HG03108 (cell line): ENCODE measurements at regions not wholly inside any gene's neighbourhood (a gene's known extent, or its start where the extent isn't known, plus 50 kb on each side); places are given as distances from the start of the nearest gene placed in this dataset.
"Not testable (repeated sequence)": the region's sequence is repeated elsewhere in the genome, so short reads cannot be mapped to it uniquely, and the experiment has no call there.

Experiments used
- ATAC-seq: cut with Tn5 transposase; IDR thresholded peaks from one replicate; pipeline ENCODE4 v1.9.1; 2021; ENCODE audit warnings: moderate library complexity; ENCODE audit not compliant: unreplicated experiment

DNA sequence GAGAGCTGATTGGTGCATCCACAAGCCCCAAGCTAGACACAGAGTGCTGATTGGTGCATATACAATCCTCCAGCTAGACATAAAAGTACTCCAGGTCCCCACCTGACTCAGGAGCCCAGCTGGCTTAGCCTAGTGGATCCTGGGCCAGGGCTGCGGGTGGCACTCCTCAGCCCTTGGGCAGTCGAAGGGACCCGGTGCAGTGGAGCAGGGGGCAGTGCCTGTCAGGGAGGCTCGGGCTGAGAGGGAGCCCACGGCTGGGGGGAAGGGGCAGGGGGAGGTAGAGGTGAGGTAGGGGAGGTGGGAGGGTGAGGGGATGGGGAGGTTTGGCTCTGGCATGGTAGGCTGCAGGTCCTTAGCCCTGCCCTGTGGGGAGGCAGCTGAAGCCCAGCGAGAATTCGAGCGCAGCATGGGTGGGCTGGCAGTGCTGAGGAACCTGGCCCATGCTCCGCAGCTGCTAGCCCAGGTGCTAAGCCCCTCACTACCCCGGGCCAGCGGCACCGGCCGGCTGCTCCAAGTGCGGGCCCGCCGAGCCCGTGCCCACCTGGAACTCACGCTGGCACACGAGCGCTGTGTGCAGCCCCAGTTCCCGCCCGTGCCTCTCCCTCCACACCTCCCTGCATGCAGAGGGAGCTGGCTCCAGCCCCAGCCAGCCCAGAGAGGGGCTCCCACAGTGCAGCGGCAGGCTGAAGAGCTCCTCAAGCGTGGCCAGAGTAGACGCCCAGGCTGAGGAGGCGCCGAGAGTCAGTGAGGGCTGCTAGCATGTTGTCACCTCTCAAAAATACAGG lies 742.8 kb downstream of the FAM181B start:
- ATAC-seq = no peak

DNA sequence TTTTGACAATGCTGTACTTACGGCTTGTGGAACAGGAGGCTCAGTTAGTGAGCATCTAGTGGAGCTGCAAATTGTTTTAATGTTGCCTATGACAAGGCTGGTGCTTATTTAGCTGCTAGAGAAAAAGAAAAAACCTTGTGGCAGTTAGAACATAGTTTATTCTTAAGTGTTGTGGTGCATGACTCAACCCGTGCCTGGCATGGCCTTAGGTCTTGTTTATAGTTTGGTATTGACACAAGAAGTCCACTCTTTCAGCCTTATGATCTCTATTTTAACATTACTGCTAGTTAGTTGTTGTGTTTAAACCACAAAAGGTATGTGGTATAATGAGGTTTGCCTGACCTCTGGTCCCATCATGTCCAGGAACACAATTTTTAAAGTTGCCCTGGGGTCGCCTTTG lies 744.6 kb downstream of the FAM181B start:
- no peak for ATAC-seq

DNA sequence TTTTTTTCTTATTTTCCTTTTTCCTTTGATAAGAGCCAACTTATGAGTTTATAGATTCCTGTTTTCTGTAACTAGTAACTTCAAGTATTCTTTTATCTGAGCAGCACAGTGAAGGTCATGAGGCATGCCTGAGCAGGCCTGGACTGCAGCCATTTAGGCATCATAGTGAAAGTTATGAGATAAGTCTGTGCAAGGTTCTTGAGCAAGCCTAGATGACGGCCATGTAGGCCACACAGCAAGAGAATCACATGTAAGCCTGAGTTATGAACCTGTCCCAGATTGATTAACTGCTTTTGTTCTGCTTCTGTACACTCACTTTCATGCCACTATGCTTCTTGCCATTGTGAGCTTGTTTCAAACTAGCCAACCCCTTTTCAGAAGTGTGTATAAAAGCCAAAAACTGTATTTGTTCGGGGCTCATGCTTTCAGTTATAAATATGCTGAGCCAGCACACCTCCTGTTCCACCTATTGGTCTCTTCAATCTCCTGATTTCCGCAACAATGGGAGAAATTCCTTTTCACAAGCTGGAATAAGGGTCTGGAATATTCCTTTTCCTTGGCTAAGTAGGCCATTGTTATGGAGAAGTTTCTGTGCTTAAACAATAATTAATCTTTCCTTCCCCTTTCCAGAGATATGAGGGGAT lies 745.7 kb downstream of the FAM181B start:
- peak; percentile 78 for ATAC-seq

GRCh38 chr11:81986556-81987161 lies 747.0 kb downstream of the FAM181B start:
- no peak for ATAC-seq

DNA sequence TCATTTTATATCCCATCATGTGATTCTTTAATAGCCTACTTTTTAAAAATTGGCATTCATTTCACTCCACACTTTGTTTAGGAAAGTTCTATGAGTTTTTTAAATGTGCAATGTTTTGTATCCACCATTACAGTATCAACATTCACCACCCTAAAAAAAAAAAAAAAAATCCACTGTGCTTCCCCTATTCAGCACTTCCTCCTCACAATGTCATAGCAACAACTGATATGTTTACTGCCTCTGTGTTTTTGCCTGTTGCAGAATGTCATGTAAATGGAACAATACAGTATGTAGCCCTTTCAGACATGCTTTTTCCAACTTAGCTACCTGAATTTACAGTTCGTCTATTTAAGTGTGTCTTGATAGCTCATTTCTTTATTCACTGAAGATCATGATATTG lies 754.2 kb downstream of the FAM181B start:
- no peak for ATAC-seq

DNA sequence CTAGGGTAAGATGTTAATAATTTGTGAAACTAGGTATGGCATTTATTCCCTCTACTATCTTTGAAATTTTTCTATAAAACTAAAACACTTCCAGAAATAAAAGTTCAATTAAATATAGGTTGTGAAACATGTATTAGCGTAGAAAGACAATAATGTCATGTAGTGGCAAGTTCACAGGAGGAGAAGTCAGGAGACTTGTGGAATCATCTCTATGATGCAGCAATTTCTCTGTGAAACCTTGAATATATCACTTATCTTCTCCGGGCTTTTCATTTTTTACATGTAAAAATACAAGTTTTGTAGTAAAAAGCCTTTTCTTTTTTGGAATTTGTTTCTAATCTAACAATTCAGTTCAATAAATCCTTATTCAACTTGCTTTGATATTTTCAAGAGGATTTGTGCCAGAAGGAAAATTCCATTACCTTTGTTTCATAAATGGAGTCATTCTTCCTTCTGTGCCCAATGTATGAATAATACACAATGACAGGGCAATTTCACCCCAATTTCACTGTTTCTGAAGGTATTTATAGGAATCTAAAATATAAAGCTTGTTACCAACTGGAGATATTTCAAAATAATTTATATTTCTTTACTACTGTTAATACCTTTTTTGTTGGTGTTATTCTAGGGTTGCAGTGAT lies 758.3 kb downstream of the FAM181B start:
- ATAC-seq = no peak

DNA sequence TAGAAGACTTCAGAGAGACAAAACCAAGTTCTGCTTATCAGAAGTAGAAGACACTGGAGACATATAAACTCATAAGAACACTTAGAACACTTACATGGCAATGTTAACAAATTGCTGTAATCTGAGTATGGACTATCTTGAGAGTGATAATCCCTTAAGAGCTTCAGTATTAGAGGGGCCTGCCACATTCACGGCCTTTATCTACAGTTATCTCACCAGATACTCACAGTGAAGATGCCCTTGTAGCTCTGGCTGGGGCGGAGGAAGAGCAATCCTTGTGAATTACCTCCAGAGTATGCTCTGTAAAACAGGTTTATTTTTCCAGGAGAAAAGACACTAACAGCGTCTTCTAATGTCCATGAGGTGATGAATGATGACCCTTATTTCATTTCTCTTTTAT lies 762.8 kb downstream of the FAM181B start:
- no peak for ATAC-seq

GRCh38 chr11:81967242-81967641 lies 766.4 kb downstream of the FAM181B start:
- ATAC-seq = no peak

- ATAC-seq = no peak
These were observed 767.3 kb downstream of the FAM181B start for GRCh38 chr11:81966340-81966739.

DNA sequence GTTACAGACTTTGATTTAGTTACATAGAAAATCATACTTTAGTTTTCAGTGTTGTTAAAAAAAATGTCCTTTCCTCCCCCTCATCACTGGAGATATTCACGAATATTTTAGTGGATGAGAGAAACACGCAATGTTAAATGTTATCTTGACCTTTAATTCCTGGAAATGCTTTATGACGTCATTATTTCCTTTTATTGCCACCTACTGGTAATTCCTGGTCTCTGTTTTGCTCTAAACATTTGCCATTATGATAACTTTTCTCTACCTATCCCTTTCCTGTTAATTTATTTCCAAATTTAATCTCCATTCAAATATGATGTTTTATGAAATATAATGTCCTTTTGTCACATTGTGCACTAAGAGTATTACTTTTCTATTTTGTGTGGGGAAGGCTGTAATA lies 770.6 kb downstream of the FAM181B start:
- no peak for ATAC-seq

GRCh38 chr11:81960443-81960842 lies 773.2 kb downstream of the FAM181B start:
- ATAC-seq = no peak

DNA sequence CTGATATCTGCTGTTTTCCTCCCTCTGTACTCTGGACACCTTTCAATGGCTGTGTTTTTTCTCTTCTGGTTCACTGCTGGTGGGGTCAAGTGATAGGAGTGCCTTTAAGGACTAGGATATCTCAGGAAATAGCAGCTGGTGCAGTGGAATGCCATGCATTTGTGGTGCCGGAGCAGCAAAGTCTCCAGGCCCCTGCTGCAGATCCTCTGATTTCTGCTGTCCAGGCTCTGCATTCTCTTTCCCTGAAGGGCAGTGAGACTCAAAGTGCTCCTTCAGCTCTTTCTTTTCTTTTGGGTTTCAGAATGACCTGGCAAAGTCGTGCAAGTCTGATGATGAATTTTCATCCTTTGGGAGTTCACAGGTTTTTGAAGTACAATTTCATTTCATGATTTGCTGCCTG lies 774.3 kb downstream of the FAM181B start:
- ATAC-seq = no peak

GRCh38 chr11:81954301-81954700 lies 779.4 kb downstream of the FAM181B start:
- not testable (repeated sequence) for ATAC-seq

- no peak for ATAC-seq
These were observed 786.8 kb downstream of the FAM181B start for GRCh38 chr11:81946831-81947230.

DNA sequence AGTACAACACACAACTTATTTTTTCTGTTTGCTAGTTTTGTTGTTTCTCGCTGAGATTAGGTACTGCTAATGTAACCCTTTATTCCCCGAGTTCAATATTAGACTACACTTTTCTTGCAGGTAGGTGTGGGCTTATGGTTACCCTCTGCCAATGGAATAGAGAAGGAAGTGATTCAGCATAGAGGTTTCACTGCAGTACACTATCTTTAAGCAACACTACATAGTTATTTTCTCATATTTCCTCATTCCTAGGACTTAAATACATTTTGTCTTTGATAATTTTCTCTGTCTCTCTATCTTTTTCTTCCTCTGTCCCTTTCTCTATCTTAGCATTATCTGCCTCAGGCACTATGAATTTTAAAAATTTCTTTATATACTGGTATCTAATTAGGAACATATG lies 791.0 kb downstream of the FAM181B start:
- ATAC-seq = no peak

DNA sequence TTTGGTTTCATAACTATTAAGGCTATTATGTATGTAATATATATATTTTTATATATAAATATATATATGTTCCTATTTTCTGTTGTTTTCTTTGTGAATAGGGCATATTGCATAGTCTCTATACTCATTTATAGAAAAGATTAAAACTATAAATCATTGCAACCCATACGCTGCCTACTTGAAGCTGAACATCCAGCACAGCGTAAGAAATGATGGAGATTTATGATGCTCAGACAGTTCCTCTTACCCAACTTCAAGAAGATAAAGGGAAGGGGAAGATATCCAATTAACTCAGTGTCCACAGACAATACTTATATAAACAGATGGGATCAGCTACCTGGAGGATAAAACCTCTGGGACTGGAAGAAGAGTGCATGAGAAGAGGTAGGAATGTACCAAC lies 791.7 kb downstream of the FAM181B start:
- ATAC-seq = no peak

DNA sequence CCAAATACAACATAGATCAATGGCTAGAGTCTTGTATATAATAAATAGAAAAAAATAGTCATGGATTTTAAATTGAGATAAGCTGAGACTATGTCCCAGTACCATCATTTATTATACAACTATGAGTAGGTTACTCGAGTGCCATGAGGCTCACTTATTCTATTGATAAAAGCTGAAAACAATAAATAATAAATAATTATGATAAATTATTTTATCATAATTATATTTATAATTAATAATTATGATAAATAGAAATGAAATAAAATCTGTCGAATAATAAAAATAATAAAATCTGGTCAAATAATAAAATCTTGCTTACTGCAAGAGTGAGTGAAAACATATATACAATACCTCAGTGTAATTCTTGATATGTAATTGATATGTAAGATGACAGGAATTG lies 801.4 kb downstream of the FAM181B start:
- no peak for ATAC-seq

- ATAC-seq = no peak
These were observed 813.5 kb downstream of the FAM181B start for GRCh38 chr11:81920205-81920604.

- ATAC-seq = no peak
These were observed 817.2 kb downstream of the FAM181B start for GRCh38 chr11:81916451-81916850.

DNA sequence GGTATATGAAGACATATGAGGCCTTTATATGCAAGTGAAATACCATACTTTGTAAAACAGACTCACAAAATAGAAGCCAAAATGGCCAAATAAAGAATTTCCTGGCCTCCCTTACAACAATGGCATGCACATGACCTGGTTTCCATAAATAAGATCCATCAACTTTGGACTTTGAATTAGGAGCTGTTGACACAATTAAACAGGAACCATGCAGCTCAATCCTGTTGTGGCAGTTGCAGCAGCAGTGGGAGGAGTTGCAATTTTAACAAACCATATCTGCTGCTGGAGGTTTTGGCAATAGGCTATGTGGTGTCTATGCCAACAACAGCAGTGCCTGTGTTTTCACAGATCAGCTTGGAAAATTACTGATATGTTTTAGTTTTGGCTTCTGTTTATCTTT lies 818.6 kb downstream of the FAM181B start:
- ATAC-seq = no peak

GRCh38 chr11:81913793-81914192 lies 819.9 kb downstream of the FAM181B start:
- no peak for ATAC-seq

GRCh38 chr11:81907996-81908395 lies 825.7 kb downstream of the FAM181B start:
- ATAC-seq = no peak
